ENCODE measurements at regions not wholly inside any gene's neighbourhood (a gene's known extent, or its start where the extent isn't known, plus 50 kb on each side); places are given as distances from the start of the nearest gene placed in this dataset.

DNA sequence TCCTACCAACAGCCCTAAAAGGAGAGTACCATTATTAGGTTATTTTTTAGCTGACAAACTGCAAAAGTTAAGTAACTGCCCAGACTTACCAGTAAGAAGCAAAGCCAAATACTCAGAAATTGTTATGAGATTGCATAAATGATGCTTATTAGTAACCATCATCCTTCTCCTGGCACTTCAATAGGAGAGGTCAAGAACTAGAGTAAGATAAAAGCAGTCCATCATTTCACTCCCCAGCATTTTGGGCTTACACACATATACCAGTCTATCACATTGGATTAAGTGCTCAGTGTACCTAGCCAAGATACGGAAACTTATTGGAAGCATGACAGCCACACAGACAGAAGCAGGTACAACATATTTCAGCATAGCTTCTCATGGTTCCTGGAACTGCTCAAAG, 142.8 kb upstream of the EGR2 start:
- Histone ChIP-seq H3K79me1 (ENCODE audit: low read depth in 1 of 2, low read length in 2 of 2) (no peaks in the 10 kb centered on the region), H4K5ac (ENCODE audit: low read depth, low read length) (no peak overlapping the region), H2AFZ (replicated peaks; ENCODE audit: low read length, poor library complexity) (no peak overlapping the region), H3K4me2 (ENCODE audit: low read depth, low read length) (no peak overlapping the region), H2AK5ac (ENCODE audit: low read depth, low read length) (no peak overlapping the region), H3K4me1 (ENCODE audit: control insufficient read depth, insufficient read depth, low read length) (no peaks in the 10 kb centered on the region), H3K27ac (ENCODE audit: insufficient read depth, low read length) (no peak overlapping the region), H3K36me3 (ENCODE audit: control insufficient read depth, insufficient read depth, low read length) (no peaks in the 10 kb centered on the region), H4K91ac (ENCODE audit: insufficient read depth, low read depth, low read length) (no peak overlapping the region), H3K4me3 (ENCODE audit: insufficient read depth, low read depth, low read length) (no peak overlapping the region), H3K14ac (replicated peaks; ENCODE audit: low read depth, low read length) (no peak overlapping the region), H2BK5ac (ENCODE audit: low read depth, low read length, poor library complexity, severe bottlenecking) (no peak overlapping the region), H3K27me3 (ENCODE audit: control insufficient read depth, insufficient read depth, low read length) (no peaks in the 10 kb centered on the region; the same call in 1 of the 2 replicates), H3K9ac (ENCODE audit: low read depth, low read length) (no peak overlapping the region), H3K56ac (ENCODE audit: extremely low read depth, insufficient read depth, low read length) (no peak overlapping the region), H3K9me1 (ENCODE audit: insufficient read depth, low read length) (no peaks in the 10 kb centered on the region), H4K8ac (ENCODE audit: low read depth in 2 of 2, low read length in 2 of 2) (no peak overlapping the region), H3K4ac (ENCODE audit: low read depth, low read length) (no peak overlapping the region), H4K20me1 (ENCODE audit: insufficient read depth, low read length) (no peaks in the 10 kb centered on the region), H2BK15ac (ENCODE audit: low read depth, low read length) (no peak overlapping the region), H2BK120ac (ENCODE audit: low read depth, low read length) (no peak overlapping the region), H3K9me3 (ENCODE audit: control insufficient read depth, insufficient read depth, low read length) (no peaks in the 10 kb centered on the region), H2BK20ac (ENCODE audit: low read depth, low read length) (no peak overlapping the region), H3K18ac (ENCODE audit: low read depth, low read length) (no peak overlapping the region), H3K23ac (ENCODE audit: low read depth, low read length) (no peak overlapping the region), H2AK9ac (replicated peaks; ENCODE audit: low read depth, low read length, poor library complexity) (no peak overlapping the region)
- intact Hi-C loops (cut with micrococcal nuclease) (no loop called here), in situ Hi-C loops (cut with MboI; ENCODE audit: low sequenced_read_pairs) (no loop called here), dilution Hi-C loops (cut with HindIII; ENCODE audit: low sequenced_read_pairs, unreplicated experiment) (no loop called here)
- DNase-seq = no peak
- no peak for TF ChIP-seq CHD1 (IDR thresholded peaks at IDR 0.05; ENCODE audit: low read depth, low read length)
- no peak for TF ChIP-seq RFX5 (IDR thresholded peaks at IDR 0.05; ENCODE audit: low read depth, low read length)
- no peak for TF ChIP-seq MAZ (IDR thresholded peaks at IDR 0.05; ENCODE audit: borderline replicate concordance, low read depth, low read length)
- TF ChIP-seq, protein P1, sequence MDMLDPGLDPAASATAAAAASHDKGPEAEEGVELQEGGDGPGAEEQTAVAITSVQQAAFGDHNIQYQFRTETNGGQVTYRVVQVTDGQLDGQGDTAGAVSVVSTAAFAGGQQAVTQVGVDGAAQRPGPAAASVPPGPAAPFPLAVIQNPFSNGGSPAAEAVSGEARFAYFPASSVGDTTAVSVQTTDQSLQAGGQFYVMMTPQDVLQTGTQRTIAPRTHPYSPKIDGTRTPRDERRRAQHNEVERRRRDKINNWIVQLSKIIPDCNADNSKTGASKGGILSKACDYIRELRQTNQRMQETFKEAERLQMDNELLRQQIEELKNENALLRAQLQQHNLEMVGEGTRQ (IDR thresholded peaks at IDR 0.05; ENCODE audit: low read depth, low read length) = no peak
- TF ChIP-seq MAFK (IDR thresholded peaks at IDR 0.05; ENCODE audit: low read depth, low read length) = no peak
- no peak for TF ChIP-seq MXI1 (IDR thresholded peaks at IDR 0.05; ENCODE audit: borderline replicate concordance, low read depth, low read length)
- no peak for TF ChIP-seq BHLHE40 (IDR thresholded peaks at IDR 0.05; ENCODE audit: low read depth, low read length)
- no peak for TF ChIP-seq NFE2L2 (IDR thresholded peaks at IDR 0.05; ENCODE audit: low read depth, low read length)
- TF ChIP-seq CEBPB (IDR thresholded peaks at IDR 0.05; ENCODE audit: low read depth, low read length) = no peak
- TF ChIP-seq RAD21 (IDR thresholded peaks at IDR 0.05; ENCODE audit: low read length) = no peak
- no peak for TF ChIP-seq SMC3 (IDR thresholded peaks at IDR 0.05; ENCODE audit: low read depth, low read length)
- TF ChIP-seq, protein P2, sequence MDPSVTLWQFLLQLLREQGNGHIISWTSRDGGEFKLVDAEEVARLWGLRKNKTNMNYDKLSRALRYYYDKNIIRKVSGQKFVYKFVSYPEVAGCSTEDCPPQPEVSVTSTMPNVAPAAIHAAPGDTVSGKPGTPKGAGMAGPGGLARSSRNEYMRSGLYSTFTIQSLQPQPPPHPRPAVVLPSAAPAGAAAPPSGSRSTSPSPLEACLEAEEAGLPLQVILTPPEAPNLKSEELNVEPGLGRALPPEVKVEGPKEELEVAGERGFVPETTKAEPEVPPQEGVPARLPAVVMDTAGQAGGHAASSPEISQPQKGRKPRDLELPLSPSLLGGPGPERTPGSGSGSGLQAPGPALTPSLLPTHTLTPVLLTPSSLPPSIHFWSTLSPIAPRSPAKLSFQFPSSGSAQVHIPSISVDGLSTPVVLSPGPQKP (IDR thresholded peaks at IDR 0.05; ENCODE audit: borderline replicate concordance, low read depth, low read length) = no peak
- TF ChIP-seq, protein P3, sequence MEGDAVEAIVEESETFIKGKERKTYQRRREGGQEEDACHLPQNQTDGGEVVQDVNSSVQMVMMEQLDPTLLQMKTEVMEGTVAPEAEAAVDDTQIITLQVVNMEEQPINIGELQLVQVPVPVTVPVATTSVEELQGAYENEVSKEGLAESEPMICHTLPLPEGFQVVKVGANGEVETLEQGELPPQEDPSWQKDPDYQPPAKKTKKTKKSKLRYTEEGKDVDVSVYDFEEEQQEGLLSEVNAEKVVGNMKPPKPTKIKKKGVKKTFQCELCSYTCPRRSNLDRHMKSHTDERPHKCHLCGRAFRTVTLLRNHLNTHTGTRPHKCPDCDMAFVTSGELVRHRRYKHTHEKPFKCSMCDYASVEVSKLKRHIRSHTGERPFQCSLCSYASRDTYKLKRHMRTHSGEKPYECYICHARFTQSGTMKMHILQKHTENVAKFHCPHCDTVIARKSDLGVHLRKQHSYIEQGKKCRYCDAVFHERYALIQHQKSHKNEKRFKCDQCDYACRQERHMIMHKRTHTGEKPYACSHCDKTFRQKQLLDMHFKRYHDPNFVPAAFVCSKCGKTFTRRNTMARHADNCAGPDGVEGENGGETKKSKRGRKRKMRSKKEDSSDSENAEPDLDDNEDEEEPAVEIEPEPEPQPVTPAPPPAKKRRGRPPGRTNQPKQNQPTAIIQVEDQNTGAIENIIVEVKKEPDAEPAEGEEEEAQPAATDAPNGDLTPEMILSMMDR (conservative IDR thresholded peaks at IDR 0.05; ENCODE audit: low read depth, low read length) = no peak
- no peak for TF ChIP-seq RCOR1 (IDR thresholded peaks at IDR 0.05; ENCODE audit: insufficient replicate concordance, low read length)
- POLR2A ChIA-PET (ENCODE audit: unreplicated experiment) = no interaction called here
- 80% methylated on average over 1 of the region's 1 CpG; no CpG with 5 or more reads in 1 of the 2 experiments for WGBS, 2 experiments (ENCODE audit: extremely low coverage in 2 of 2, insufficient read length in 1 of 2)
- CTCF ChIA-PET = no interaction called here
- ATAC-seq (ENCODE audit: low read depth) = no peak
- BruUV-seq (replicated peaks) = no TSS peak

Measured in IMR-90 (cell line).